RWPE2 (cell line): ENCODE measurements at regions not wholly inside any gene's neighbourhood (a gene's known extent, or its start where the extent isn't known, plus 50 kb on each side); places are given as distances from the start of the nearest gene placed in this dataset.

Experiments
- ATAC-seq: fragments of 200-7000 bp; cut with Tn5 transposase; 3 replicates; pipeline ENCODE4 v1.9.1; 2021; ENCODE audit warnings: low read depth
- DNase-seq: peaks from one replicate; pipeline ENCODE4 v3.0.0-alpha.2; 2020; ENCODE audit warnings: low spot score
- H3K27ac ChIP-seq: fragments of 450-650 bp; 2 replicates; pipeline ENCODE4 v1.5.1; 2017; ENCODE audit warnings: mild to moderate bottlenecking; ENCODE audit not compliant: poor library complexity, severe bottlenecking
- H3K27me3 ChIP-seq: fragments of 250-450 bp; sonication (Bioruptor Pico); 2 replicates; pipeline ENCODE4 v1.5.1; 2021; ENCODE audit warnings: mild to moderate bottlenecking, moderate library complexity; ENCODE audit not compliant: insufficient read depth, poor library complexity, severe bottlenecking
- H3K36me3 ChIP-seq: fragments of 250-450 bp; sonication (Bioruptor Pico); 2 replicates; pipeline ENCODE4 v1.5.1; 2020; ENCODE audit warnings: low read depth, mild to moderate bottlenecking, moderate library complexity
- H3K4me1 ChIP-seq: fragments of 250-450 bp; sonication (Bioruptor Pico); 2 replicates; pipeline ENCODE4 v1.5.1; 2021; ENCODE audit warnings: mild to moderate bottlenecking, moderate library complexity; ENCODE audit not compliant: insufficient read depth, poor library complexity, severe bottlenecking
- H3K4me3 ChIP-seq: fragments of 250-450 bp; sonication (Bioruptor Pico); 2 replicates; pipeline ENCODE4 v1.5.1; 2021; ENCODE audit warnings: mild to moderate bottlenecking, moderate library complexity; ENCODE audit not compliant: severe bottlenecking
- H3K9me3 ChIP-seq: fragments of 250-450 bp; sonication (Bioruptor Pico); 2 replicates; pipeline ENCODE4 v1.5.1; 2021; ENCODE audit warnings: mild to moderate bottlenecking, moderate library complexity; ENCODE audit not compliant: severe bottlenecking
- TF ChIP-seq, protein P1 (sequence below): fragments of 450-650 bp; IDR thresholded peaks from one replicate; pipeline ENCODE4 v1.5.1; 2017; ENCODE audit warnings: mild to moderate bottlenecking, moderate library complexity; ENCODE audit not compliant: poor library complexity, severe bottlenecking

DNA sequence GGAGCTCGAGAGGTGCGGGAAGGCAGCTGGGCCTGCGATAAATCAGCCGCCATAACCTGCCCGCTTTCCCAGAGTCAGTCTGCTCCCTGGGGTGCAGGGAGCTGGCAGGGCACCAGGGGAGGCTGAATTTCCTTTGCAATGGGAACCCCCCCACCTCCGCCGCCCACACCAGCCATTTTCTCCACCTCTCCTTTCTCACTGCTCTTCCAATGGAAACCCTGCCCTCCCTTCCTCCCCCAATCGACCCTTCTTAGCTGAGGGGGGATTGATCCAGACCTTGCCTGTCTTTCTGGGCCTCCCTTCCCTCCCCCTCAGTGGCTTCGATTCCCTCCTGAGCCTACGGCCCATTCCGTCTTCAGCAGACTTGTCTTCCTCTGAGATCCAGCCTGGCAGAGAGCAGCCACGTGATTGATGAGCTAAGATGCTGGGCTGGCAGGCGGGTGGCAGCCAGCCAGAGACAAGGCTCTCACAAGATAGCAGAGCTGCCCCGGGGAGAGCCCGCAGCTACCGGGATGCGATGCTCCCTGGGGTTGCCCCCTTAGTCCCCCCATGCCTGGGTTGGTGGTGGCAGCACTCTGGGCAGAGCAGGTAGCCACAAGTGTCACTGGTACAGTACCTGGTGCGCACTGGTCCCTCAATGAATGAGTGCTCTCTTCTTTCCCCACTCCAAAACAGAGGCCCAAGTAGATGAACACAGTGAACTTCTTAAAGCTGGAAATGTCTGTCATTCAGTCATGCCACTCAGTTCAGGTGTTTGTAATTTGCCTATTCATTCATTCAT, 53.7 kb upstream of the FABP6 start:
- Histone ChIP-seq H3K4me3 (no peak overlapping the region), H3K27ac (no peak overlapping the region), H3K27me3 (no peaks in the 10 kb centered on the region), H3K4me1 (no peaks in the 10 kb centered on the region), H3K9me3 (no peaks in the 10 kb centered on the region), H3K36me3 (no peaks in the 10 kb centered on the region)
- peak; percentile 32; the same call in 2 of the 3 replicates for ATAC-seq
- TF ChIP-seq, protein P1, sequence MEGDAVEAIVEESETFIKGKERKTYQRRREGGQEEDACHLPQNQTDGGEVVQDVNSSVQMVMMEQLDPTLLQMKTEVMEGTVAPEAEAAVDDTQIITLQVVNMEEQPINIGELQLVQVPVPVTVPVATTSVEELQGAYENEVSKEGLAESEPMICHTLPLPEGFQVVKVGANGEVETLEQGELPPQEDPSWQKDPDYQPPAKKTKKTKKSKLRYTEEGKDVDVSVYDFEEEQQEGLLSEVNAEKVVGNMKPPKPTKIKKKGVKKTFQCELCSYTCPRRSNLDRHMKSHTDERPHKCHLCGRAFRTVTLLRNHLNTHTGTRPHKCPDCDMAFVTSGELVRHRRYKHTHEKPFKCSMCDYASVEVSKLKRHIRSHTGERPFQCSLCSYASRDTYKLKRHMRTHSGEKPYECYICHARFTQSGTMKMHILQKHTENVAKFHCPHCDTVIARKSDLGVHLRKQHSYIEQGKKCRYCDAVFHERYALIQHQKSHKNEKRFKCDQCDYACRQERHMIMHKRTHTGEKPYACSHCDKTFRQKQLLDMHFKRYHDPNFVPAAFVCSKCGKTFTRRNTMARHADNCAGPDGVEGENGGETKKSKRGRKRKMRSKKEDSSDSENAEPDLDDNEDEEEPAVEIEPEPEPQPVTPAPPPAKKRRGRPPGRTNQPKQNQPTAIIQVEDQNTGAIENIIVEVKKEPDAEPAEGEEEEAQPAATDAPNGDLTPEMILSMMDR, result no peak
- DNase-seq, result no peak

DNA sequence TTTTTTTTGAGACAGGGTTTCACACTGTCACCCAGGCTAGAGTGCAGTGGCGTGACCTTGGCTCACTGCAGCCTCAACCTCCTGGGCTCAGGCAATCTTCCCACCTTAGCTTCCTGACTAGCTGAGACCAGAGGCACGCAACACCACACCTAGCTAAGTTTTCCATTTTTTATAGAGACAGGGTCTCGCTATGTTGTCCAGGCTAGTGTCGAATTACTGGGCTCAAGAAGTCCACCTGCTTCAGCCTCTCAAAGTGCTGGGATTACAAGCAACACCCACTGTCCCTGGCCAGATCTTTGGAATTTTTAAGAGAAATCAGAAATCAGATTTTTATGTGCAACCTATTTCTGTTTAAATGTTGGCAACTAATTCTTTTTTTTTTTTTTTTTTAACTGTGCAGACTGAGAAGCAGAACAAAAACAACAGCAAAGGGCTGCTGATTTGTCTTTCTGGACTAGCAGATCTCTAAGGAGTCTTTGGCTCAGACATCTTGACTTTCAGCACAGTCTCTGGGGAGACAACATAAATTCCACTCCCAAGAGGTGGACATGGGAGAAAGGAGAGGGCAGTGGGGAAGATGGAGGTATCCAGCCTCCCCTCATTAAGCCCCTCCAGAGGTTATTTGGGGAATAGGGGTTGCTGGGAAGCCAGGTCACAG, 54.4 kb upstream of the FABP6 start:
- DNase-seq (no peak), ATAC-seq (no peak)
- TF ChIP-seq, protein P1, result no peak
- Histone ChIP-seq H3K9me3 (no peaks in the 10 kb centered on the region), H3K4me3 (no peak overlapping the region), H3K27ac (no peak overlapping the region), H3K27me3 (no peaks in the 10 kb centered on the region), H3K4me1 (no peaks in the 10 kb centered on the region), H3K36me3 (no peaks in the 10 kb centered on the region)

DNA sequence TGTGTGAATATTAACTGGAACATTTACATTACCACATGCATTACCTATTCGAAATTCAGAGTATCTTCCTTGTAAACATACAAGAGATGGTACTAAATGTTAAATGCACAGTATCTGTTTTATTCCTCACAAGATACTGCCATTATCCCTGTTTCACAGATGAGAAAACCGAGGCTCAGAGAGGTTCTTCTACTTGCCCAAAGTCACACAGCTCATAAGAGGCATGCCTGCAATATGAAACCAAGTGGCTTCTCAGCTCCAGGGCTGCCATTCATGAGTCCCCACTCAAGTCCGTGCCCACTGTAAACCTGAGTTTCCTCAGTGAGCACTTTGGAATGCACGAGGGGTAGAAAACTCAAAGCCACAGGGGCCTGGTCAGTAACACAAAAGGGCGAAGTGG, 55.0 kb upstream of the FABP6 start:
- no peak for ATAC-seq
- H3K27me3 ChIP-seq, result no peaks in the 10 kb centered on the region
- TF ChIP-seq, protein P1, result no peak
- no peaks in the 10 kb centered on the region for H3K9me3 ChIP-seq
- H3K4me3 ChIP-seq, result no peak overlapping the region
- DNase-seq, result no peak
- no peak overlapping the region for H3K27ac ChIP-seq
- H3K36me3 ChIP-seq, result no peaks in the 10 kb centered on the region
- H3K4me1 ChIP-seq, result no peaks in the 10 kb centered on the region

DNA sequence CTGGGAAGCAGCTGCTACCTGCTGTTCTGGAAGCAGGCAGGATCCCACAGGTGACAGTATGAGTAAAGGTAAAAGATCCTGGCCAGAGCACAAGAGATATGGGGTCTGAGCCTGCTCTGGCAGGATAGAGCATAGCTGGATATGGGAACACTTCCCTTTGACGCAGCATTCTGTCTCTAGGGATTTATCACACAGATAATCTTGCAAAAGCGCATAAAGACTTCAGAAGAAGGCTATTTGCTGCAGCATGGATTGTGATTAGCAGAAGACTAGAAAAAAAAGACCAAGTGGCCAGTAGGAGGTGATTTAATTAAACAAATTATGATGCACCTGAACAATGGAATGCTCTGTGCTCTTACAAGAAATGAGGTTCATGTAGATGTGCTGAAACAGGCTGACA, 52.4 kb upstream of the PWWP2A start:
- TF ChIP-seq, protein P1, result no peak
- DNase-seq (no peak), ATAC-seq (0 out of 3 replicates have a peak, but pooled peaks have one; percentile 15)

DNA sequence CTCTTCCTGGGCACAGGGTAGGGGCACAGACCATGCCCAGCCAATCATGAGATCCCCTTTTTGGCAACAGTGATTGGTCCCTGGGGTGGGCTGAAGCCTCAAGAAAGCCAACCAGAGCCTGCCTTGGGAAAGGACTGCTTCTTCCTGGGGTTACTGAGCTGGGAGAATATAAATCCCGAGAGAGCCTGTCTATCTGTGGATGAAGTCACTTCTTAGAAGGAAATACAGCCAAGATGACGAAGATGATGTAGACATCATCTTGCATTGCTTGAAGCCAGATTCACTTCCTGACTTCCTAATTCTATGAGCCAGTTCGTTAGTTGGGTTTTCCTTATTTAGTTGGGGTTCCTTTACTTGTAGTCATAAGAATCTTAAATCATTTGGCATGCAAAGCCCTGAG, 50.1 kb upstream of the PWWP2A start:
- DNase-seq (no peak), ATAC-seq (no peak)
- H3K4me1 ChIP-seq, result peaks cover 28% of the 10 kb centered on the region
- H3K9me3 ChIP-seq, result no peaks in the 10 kb centered on the region
- peak overlapping the region; percentile 0 for H3K27ac ChIP-seq
- H3K4me3 ChIP-seq, result no peak overlapping the region
- TF ChIP-seq, protein P1, result no peak
- no peaks in the 10 kb centered on the region for H3K27me3 ChIP-seq
- H3K36me3 ChIP-seq, result no peaks in the 10 kb centered on the region

More for the DNA sequence above, 52.4 kb upstream of the PWWP2A start:
- Histone ChIP-seq H3K27ac (no peak overlapping the region), H3K9me3 (no peaks in the 10 kb centered on the region), H3K27me3 (no peaks in the 10 kb centered on the region), H3K36me3 (no peaks in the 10 kb centered on the region), H3K4me3 (no peak overlapping the region), H3K4me1 (peaks cover 6% of the 10 kb centered on the region)
